K562 (cell line): ENCODE measurements at regions not wholly inside any gene's neighbourhood (a gene's known extent, or its start where the extent isn't known, plus 50 kb on each side); places are given as distances from the start of the nearest gene placed in this dataset.

ENCODE experiments used
- CHD2 ChIP-seq: IDR thresholded peaks from 2 replicates; pipeline ENCODE4 v1.6.1; 2011; ENCODE audit warnings: low read depth, low read length
- CREB3L1 ChIP-seq: fragments of 450-650 bp; IDR thresholded peaks from 2 replicates; pipeline ENCODE4 v1.6.1; 2014; ENCODE audit warnings: low read depth, mild to moderate bottlenecking, moderate library complexity, borderline replicate concordance
- ESRRB ChIP-seq: fragments of 250-450 bp; sonication (Bioruptor Pico); IDR thresholded peaks from 2 replicates; pipeline ENCODE4 v1.5.0; 2020; ENCODE audit warnings: mild to moderate bottlenecking, moderate library complexity, borderline replicate concordance
- MEIS2 ChIP-seq: fragments of 450-650 bp; IDR thresholded peaks from 2 replicates; pipeline ENCODE4 v1.6.1; 2014; ENCODE audit warnings: mild to moderate bottlenecking; ENCODE audit not compliant: partially characterized antibody
- PML ChIP-seq: IDR thresholded peaks from 2 replicates; pipeline ENCODE4 v1.6.1; 2012; ENCODE audit warnings: low read length, inconsistent platforms
- PPARD ChIP-seq: fragments of 250-450 bp; sonication (Bioruptor Pico); IDR thresholded peaks from 2 replicates; pipeline ENCODE4 v1.8.0; 2022; ENCODE audit warnings: inconsistent platforms, mild to moderate bottlenecking, moderate library complexity
- RBFOX2 ChIP-seq: fragments of 200-400 bp; formaldehyde crosslinking; IDR thresholded peaks from 2 replicates; pipeline ENCODE4 v1.6.1; 2017; ENCODE audit warnings: low read depth, mild to moderate bottlenecking, low read length, moderate library complexity
- REST ChIP-seq, 2 experiments: fragments of 450-650 bp; formaldehyde crosslinking in 1 of 2; IDR thresholded peaks; 2 replicates each; pipeline versions ENCODE4 v1.4.0 to v1.6.1; 2014 to 2020; ENCODE audit warnings: mild to moderate bottlenecking in 2 of 2, borderline replicate concordance in 1 of 2, low read depth in 1 of 2
- SUPT5H ChIP-seq: fragments of 450-650 bp; IDR thresholded peaks from 2 replicates; pipeline ENCODE4 v1.6.1; 2016
- USF2 ChIP-seq: sonication (generic); formaldehyde crosslinking; IDR thresholded peaks from 2 replicates; pipeline ENCODE4 v1.5.0; 2020; ENCODE audit warnings: missing genetic modification reagents
- YBX1 ChIP-seq: fragments of 450-650 bp; IDR thresholded peaks from 2 replicates; pipeline ENCODE4 v1.7.1; 2016; ENCODE audit warnings: mild to moderate bottlenecking
- ZNF280A ChIP-seq: fragments of 450-650 bp; IDR thresholded peaks from 2 replicates; pipeline ENCODE4 v1.6.1; 2018; ENCODE audit warnings: mild to moderate bottlenecking, low read depth; ENCODE audit not compliant: partially characterized antibody
- ZNF586 ChIP-seq: fragments of 450-650 bp; formaldehyde crosslinking; conservative IDR thresholded peaks from 2 replicates; pipeline ENCODE4 v1.4.0; 2020; ENCODE audit warnings: mild to moderate bottlenecking, moderate library complexity
- TF ChIP-seq, protein P1 (sequence below): sonication (generic); formaldehyde crosslinking; IDR thresholded peaks from 2 replicates; pipeline ENCODE4 v1.8.0; 2022; ENCODE audit warnings: mild to moderate bottlenecking, low read depth, missing genetic modification reagents

DNA sequence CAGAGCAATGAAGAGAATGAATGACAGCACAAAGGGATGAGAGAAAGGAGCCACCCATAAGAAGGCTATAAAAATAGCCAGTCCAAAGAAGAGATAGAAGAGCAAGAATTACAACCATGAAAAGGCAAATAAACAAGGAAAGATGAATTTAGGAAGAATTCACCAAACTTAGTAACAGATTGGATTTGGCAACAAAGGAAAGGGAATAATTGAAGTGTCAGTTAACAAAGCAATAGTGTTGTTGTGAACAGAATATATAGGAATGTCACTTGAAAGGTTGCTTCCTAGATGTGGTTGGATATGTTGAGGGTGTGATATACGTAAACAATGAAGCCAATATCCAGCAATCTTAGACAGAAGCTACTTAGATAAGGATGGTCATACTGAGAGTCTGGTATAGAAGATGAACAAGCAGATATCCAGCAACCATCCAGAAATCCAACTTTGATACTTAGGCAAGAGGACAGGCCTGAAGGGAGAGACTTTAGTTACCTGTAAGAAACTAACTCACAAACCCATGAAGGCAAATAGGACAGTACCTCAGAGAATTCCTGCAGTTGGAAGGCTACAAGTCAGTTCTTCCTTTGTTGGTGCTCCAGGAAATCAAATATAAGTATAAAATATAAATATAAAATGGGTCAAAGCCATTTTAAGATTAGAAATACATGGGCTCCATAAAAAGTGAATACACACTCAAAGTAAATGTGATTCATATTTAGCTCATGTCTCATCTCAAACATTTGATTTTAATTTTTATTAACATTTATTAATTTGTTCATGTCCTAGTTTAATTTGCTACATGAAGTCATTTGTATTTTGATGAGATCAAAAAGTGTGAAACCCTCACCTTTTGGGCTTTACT is 106.5 kb downstream of the HFE start (continued):
- TF ChIP-seq, protein P1, sequence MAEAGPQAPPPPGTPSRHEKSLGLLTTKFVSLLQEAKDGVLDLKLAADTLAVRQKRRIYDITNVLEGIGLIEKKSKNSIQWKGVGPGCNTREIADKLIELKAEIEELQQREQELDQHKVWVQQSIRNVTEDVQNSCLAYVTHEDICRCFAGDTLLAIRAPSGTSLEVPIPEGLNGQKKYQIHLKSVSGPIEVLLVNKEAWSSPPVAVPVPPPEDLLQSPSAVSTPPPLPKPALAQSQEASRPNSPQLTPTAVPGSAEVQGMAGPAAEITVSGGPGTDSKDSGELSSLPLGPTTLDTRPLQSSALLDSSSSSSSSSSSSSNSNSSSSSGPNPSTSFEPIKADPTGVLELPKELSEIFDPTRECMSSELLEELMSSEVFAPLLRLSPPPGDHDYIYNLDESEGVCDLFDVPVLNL: no peak
- TF ChIP-seq YBX1: no peak
- TF ChIP-seq ESRRB (CRISPR knock-in tag): no peak
- no peak for TF ChIP-seq PPARD (CRISPR knock-in tag)
- TF ChIP-seq PML: peak; percentile 42; the same call in 1 of the 2 replicates
- peak; percentile 66 for TF ChIP-seq RBFOX2
- no peak for TF ChIP-seq REST (IDR thresholded peaks at IDR 0.05; ENCODE audit: borderline replicate concordance)
- TF ChIP-seq REST (CRISPR knock-in tag; IDR thresholded peaks at IDR 0.05; ENCODE audit: low read depth): no peak
- TF ChIP-seq USF2: no peak
- TF ChIP-seq CREB3L1: no peak
- TF ChIP-seq ZNF280A: no peak
- TF ChIP-seq SUPT5H: peak; percentile 86
- peak; percentile 47; the same call in 1 of the 2 replicates for TF ChIP-seq CHD2
- TF ChIP-seq ZNF586 (CRISPR knock-in tag): no peak
- TF ChIP-seq MEIS2: no peak
